ENCODE measurements at regions not wholly inside any gene's neighbourhood (a gene's known extent, or its start where the extent isn't known, plus 50 kb on each side); places are given as distances from the start of the nearest gene placed in this dataset.
A peak's percentile ranks its signal among the peaks of the same experiment; 100 is the strongest.

GRCh38 chr7:69360913-69361312 is 237.4 kb upstream of the AUTS2 start:
- Histone ChIP-seq H3K27me3 (ENCODE audit: control insufficient read depth, insufficient read depth, low read length) (no peaks in the 10 kb centered on the region), H3K36me3 (ENCODE audit: control insufficient read depth, insufficient read depth, low read length) (no peaks in the 10 kb centered on the region), H3K4me3 (ENCODE audit: low read depth, low read length) (no peak overlapping the region)
- DNase-seq (ENCODE audit: low read depth), result no peak
- TF ChIP-seq CTCF (IDR thresholded peaks at IDR 0.05; ENCODE audit: insufficient read depth, low read length, poor library complexity, severe bottlenecking), result no peak

- H3K4me3 ChIP-seq (ENCODE audit: low read depth, low read length), result no peak overlapping the region
- no peaks in the 10 kb centered on the region for H3K36me3 ChIP-seq (ENCODE audit: control insufficient read depth, insufficient read depth, low read length)
- no peak for TF ChIP-seq CTCF (IDR thresholded peaks at IDR 0.05; ENCODE audit: insufficient read depth, low read length, poor library complexity, severe bottlenecking)
- H3K27me3 ChIP-seq (ENCODE audit: control insufficient read depth, insufficient read depth, low read length), result no peaks in the 10 kb centered on the region
- DNase-seq (ENCODE audit: low read depth), result no peak
Observed at GRCh38 chr7:69363136-69363535, 235.1 kb upstream of the AUTS2 start.

- Histone ChIP-seq H3K36me3 (ENCODE audit: control insufficient read depth, insufficient read depth, low read length) (no peaks in the 10 kb centered on the region), H3K4me3 (ENCODE audit: low read depth, low read length) (no peak overlapping the region), H3K27me3 (ENCODE audit: control insufficient read depth, insufficient read depth, low read length) (no peaks in the 10 kb centered on the region)
- no peak for DNase-seq (ENCODE audit: low read depth)
- no peak for TF ChIP-seq CTCF (IDR thresholded peaks at IDR 0.05; ENCODE audit: insufficient read depth, low read length, poor library complexity, severe bottlenecking)
Observed at GRCh38 chr7:69364813-69365643, 233.2 kb upstream of the AUTS2 start.

GRCh38 chr7:69365651-69366192 is 232.6 kb upstream of the AUTS2 start:
- no peaks in the 10 kb centered on the region for H3K27me3 ChIP-seq (ENCODE audit: control insufficient read depth, insufficient read depth, low read length)
- H3K36me3 ChIP-seq (ENCODE audit: control insufficient read depth, insufficient read depth, low read length), result no peaks in the 10 kb centered on the region
- peak; percentile 35 for DNase-seq (ENCODE audit: low read depth)
- H3K4me3 ChIP-seq (ENCODE audit: low read depth, low read length), result no peak overlapping the region
- TF ChIP-seq CTCF (IDR thresholded peaks at IDR 0.05; ENCODE audit: insufficient read depth, low read length, poor library complexity, severe bottlenecking), result no peak

- peak; percentile 14 for DNase-seq (ENCODE audit: low read depth)
- no peak for TF ChIP-seq CTCF (IDR thresholded peaks at IDR 0.05; ENCODE audit: insufficient read depth, low read length, poor library complexity, severe bottlenecking)
- no peak overlapping the region for H3K4me3 ChIP-seq (ENCODE audit: low read depth, low read length)
- H3K27me3 ChIP-seq (ENCODE audit: control insufficient read depth, insufficient read depth, low read length), result no peaks in the 10 kb centered on the region
- no peaks in the 10 kb centered on the region for H3K36me3 ChIP-seq (ENCODE audit: control insufficient read depth, insufficient read depth, low read length)
Observed at GRCh38 chr7:69367780-69368179, 230.5 kb upstream of the AUTS2 start.
